GM11168 (cell line): ENCODE measurements at regions not wholly inside any gene's neighbourhood (a gene's known extent, or its start where the extent isn't known, plus 50 kb on each side); places are given as distances from the start of the nearest gene placed in this dataset.
"Not testable (repeated sequence)": the region's sequence is repeated elsewhere in the genome, so short reads cannot be mapped to it uniquely, and the experiment has no call there.

ENCODE experiments used
- in situ Hi-C: fragments of 300-500 bp; cut with MboI; formaldehyde crosslinking; loops from one replicate; pipeline ENCODE4 v1.12.0; 2022; ENCODE audit warnings: low sequenced_read_pairs; ENCODE audit not compliant: unreplicated experiment

GRCh38 chr5:166286832-166287231 is 2004.6 kb upstream of the WWC1 start:
- in situ Hi-C loops, result no loop called here

GRCh38 chr5:166287866-166288265 is 2003.6 kb upstream of the WWC1 start:
- in situ Hi-C loops, result no loop called here

GRCh38 chr5:166291800-166292199 is 1999.6 kb upstream of the WWC1 start:
- in situ Hi-C loops, result not testable (repeated sequence)

- in situ Hi-C loops, result no loop called here
Observed at GRCh38 chr5:166293892-166294291, 1997.6 kb upstream of the WWC1 start.

- in situ Hi-C loops, result no loop called here
Observed at GRCh38 chr5:166302166-166302565, 1989.3 kb upstream of the WWC1 start.

GRCh38 chr5:166317425-166317824 is 1974.0 kb upstream of the WWC1 start:
- in situ Hi-C loops, result no loop called here

- in situ Hi-C loops, result no loop called here
Observed at GRCh38 chr5:166320920-166321480, 1970.4 kb upstream of the WWC1 start.

GRCh38 chr5:166324372-166324771 is 1967.1 kb upstream of the WWC1 start:
- in situ Hi-C loops, result no loop called here

GRCh38 chr5:166329149-166329800 is 1962.2 kb upstream of the WWC1 start:
- in situ Hi-C loops, result no loop called here

- in situ Hi-C loops, result no loop called here
Observed at GRCh38 chr5:166330036-166330435, 1961.4 kb upstream of the WWC1 start.

GRCh38 chr5:166331521-166331920 is 1959.9 kb upstream of the WWC1 start:
- in situ Hi-C loops, result no loop called here

GRCh38 chr5:166338801-166339200 is 1952.6 kb upstream of the WWC1 start:
- in situ Hi-C loops, result no loop called here

GRCh38 chr5:166340039-166340438 is 1951.4 kb upstream of the WWC1 start:
- in situ Hi-C loops, result no loop called here

- in situ Hi-C loops, result no loop called here
Observed at GRCh38 chr5:166341740-166342337, 1949.6 kb upstream of the WWC1 start.

- in situ Hi-C loops, result no loop called here
Observed at GRCh38 chr5:166342402-166342801, 1949.0 kb upstream of the WWC1 start.

- in situ Hi-C loops, result no loop called here
Observed at GRCh38 chr5:166346726-166347374, 1944.6 kb upstream of the WWC1 start.

GRCh38 chr5:166349046-166349445 is 1942.4 kb upstream of the WWC1 start:
- in situ Hi-C loops, result no loop called here

- in situ Hi-C loops, result no loop called here
Observed at GRCh38 chr5:166353580-166353979, 1937.9 kb upstream of the WWC1 start.

- in situ Hi-C loops, result no loop called here
Observed at GRCh38 chr5:166354332-166354731, 1937.1 kb upstream of the WWC1 start.

- in situ Hi-C loops, result no loop called here
Observed at GRCh38 chr5:166356096-166356495, 1935.3 kb upstream of the WWC1 start.

- in situ Hi-C loops, result no loop called here
Observed at GRCh38 chr5:166358127-166358830, 1933.2 kb upstream of the WWC1 start.
